ENCODE measurements at regions not wholly inside any gene's neighbourhood (a gene's known extent, or its start where the extent isn't known, plus 50 kb on each side); places are given as distances from the start of the nearest gene placed in this dataset.

GRCh38 chr2:221778025-221778424 lies 205.9 kb upstream of the EPHA4 start:
- Mint-ChIP-seq H3K36me3 (ENCODE audit: unreplicated experiment) (no peaks in the 10 kb centered on the region), H3K9me3 (ENCODE audit: unreplicated experiment) (peaks cover 2% of the 10 kb centered on the region), H3K27ac (ENCODE audit: unreplicated experiment) (no peak overlapping the region), H3K4me1 (ENCODE audit: low read depth, unreplicated experiment) (peaks cover 8% of the 10 kb centered on the region), H3K4me3 (ENCODE audit: unreplicated experiment) (no peak overlapping the region), H3K27me3 (ENCODE audit: unreplicated experiment) (no peaks in the 10 kb centered on the region)
- DNase-seq: no peak
- TF ChIP-seq, protein P1, sequence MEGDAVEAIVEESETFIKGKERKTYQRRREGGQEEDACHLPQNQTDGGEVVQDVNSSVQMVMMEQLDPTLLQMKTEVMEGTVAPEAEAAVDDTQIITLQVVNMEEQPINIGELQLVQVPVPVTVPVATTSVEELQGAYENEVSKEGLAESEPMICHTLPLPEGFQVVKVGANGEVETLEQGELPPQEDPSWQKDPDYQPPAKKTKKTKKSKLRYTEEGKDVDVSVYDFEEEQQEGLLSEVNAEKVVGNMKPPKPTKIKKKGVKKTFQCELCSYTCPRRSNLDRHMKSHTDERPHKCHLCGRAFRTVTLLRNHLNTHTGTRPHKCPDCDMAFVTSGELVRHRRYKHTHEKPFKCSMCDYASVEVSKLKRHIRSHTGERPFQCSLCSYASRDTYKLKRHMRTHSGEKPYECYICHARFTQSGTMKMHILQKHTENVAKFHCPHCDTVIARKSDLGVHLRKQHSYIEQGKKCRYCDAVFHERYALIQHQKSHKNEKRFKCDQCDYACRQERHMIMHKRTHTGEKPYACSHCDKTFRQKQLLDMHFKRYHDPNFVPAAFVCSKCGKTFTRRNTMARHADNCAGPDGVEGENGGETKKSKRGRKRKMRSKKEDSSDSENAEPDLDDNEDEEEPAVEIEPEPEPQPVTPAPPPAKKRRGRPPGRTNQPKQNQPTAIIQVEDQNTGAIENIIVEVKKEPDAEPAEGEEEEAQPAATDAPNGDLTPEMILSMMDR (IDR thresholded peaks at IDR 0.05; ENCODE audit: partially characterized antibody, unreplicated experiment): no peak

GRCh38 chr2:221777119-221777518 lies 205.0 kb upstream of the EPHA4 start:
- Mint-ChIP-seq H3K36me3 (ENCODE audit: unreplicated experiment) (no peaks in the 10 kb centered on the region), H3K9me3 (ENCODE audit: unreplicated experiment) (no peaks in the 10 kb centered on the region), H3K27ac (ENCODE audit: unreplicated experiment) (no peak overlapping the region), H3K4me3 (ENCODE audit: unreplicated experiment) (no peak overlapping the region), H3K4me1 (ENCODE audit: low read depth, unreplicated experiment) (peaks cover 8% of the 10 kb centered on the region), H3K27me3 (ENCODE audit: unreplicated experiment) (no peaks in the 10 kb centered on the region)
- DNase-seq: no peak
- TF ChIP-seq, protein P1 (IDR thresholded peaks at IDR 0.05; ENCODE audit: partially characterized antibody, unreplicated experiment): no peak

GRCh38 chr2:221775096-221775495 lies 203.0 kb upstream of the EPHA4 start:
- no peaks in the 10 kb centered on the region for H3K36me3 Mint-ChIP-seq (ENCODE audit: unreplicated experiment)
- TF ChIP-seq, protein P1 (IDR thresholded peaks at IDR 0.05; ENCODE audit: partially characterized antibody, unreplicated experiment): no peak
- H3K4me1 Mint-ChIP-seq (ENCODE audit: low read depth, unreplicated experiment): peaks cover 8% of the 10 kb centered on the region
- H3K4me3 Mint-ChIP-seq (ENCODE audit: unreplicated experiment): no peak overlapping the region
- no peak overlapping the region for H3K27ac Mint-ChIP-seq (ENCODE audit: unreplicated experiment)
- H3K27me3 Mint-ChIP-seq (ENCODE audit: unreplicated experiment): no peaks in the 10 kb centered on the region
- no peaks in the 10 kb centered on the region for H3K9me3 Mint-ChIP-seq (ENCODE audit: unreplicated experiment)
- peak; percentile 17 for DNase-seq

DNA sequence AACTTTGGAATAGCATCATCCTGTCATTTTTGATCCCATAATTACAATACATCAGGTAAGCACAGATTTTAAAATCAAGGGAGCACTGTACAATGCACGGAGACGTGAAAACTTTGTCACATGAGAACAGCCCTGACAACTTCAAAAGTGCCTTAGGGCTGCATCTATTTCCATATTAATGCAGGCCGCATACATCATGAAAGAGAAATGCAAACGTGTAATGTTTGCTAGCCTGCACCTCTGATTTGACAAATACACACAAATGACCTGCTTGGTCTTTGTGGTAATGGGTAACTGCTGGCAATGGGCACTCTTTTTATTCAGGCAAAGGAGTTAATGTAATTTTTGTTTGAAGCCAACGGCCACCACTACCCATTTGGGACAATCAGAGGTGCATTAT lies 202.0 kb upstream of the EPHA4 start:
- Mint-ChIP-seq H3K27me3 (ENCODE audit: unreplicated experiment) (no peaks in the 10 kb centered on the region), H3K36me3 (ENCODE audit: unreplicated experiment) (no peaks in the 10 kb centered on the region), H3K9me3 (ENCODE audit: unreplicated experiment) (no peaks in the 10 kb centered on the region), H3K4me3 (ENCODE audit: unreplicated experiment) (no peak overlapping the region), H3K4me1 (ENCODE audit: low read depth, unreplicated experiment) (peaks cover 8% of the 10 kb centered on the region), H3K27ac (ENCODE audit: unreplicated experiment) (no peak overlapping the region)
- DNase-seq: no peak
- TF ChIP-seq, protein P1 (IDR thresholded peaks at IDR 0.05; ENCODE audit: partially characterized antibody, unreplicated experiment): no peak

DNA sequence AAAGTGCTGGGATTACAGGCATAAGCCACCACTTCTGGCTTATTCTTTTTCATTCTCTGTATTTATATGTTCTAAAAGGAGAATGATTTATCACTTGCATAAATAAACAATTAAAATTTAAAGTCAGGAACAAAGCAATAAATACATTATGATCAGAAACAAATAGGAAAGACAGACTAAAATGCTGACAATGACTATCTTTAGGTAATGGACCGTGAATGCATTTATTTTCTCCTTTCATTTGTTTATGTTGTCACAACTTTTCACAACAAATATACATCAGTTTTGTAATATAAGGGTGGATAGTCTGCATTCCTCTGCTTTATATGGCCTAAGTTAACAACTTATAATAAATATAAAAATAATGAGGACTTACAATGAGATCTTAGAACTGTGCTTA lies 199.2 kb upstream of the EPHA4 start:
- Mint-ChIP-seq H3K27ac (ENCODE audit: unreplicated experiment) (no peak overlapping the region), H3K4me1 (ENCODE audit: low read depth, unreplicated experiment) (peaks cover 12% of the 10 kb centered on the region), H3K9me3 (ENCODE audit: unreplicated experiment) (no peaks in the 10 kb centered on the region), H3K36me3 (ENCODE audit: unreplicated experiment) (no peaks in the 10 kb centered on the region), H3K4me3 (ENCODE audit: unreplicated experiment) (no peak overlapping the region), H3K27me3 (ENCODE audit: unreplicated experiment) (no peaks in the 10 kb centered on the region)
- DNase-seq: no peak
- TF ChIP-seq, protein P1 (IDR thresholded peaks at IDR 0.05; ENCODE audit: partially characterized antibody, unreplicated experiment): no peak

All from glutamatergic neuron (in vitro differentiated cells).